HG02623 (cell line): ENCODE measurements at regions not wholly inside any gene's neighbourhood (a gene's known extent, or its start where the extent isn't known, plus 50 kb on each side); places are given as distances from the start of the nearest gene placed in this dataset.
"Not testable (repeated sequence)": the region's sequence is repeated elsewhere in the genome, so short reads cannot be mapped to it uniquely, and the experiment has no call there.

Experiments
- ATAC-seq: cut with Tn5 transposase; IDR thresholded peaks from one replicate; pipeline ENCODE4 v1.9.1; 2021; ENCODE audit warnings: moderate library complexity; ENCODE audit not compliant: unreplicated experiment

DNA sequence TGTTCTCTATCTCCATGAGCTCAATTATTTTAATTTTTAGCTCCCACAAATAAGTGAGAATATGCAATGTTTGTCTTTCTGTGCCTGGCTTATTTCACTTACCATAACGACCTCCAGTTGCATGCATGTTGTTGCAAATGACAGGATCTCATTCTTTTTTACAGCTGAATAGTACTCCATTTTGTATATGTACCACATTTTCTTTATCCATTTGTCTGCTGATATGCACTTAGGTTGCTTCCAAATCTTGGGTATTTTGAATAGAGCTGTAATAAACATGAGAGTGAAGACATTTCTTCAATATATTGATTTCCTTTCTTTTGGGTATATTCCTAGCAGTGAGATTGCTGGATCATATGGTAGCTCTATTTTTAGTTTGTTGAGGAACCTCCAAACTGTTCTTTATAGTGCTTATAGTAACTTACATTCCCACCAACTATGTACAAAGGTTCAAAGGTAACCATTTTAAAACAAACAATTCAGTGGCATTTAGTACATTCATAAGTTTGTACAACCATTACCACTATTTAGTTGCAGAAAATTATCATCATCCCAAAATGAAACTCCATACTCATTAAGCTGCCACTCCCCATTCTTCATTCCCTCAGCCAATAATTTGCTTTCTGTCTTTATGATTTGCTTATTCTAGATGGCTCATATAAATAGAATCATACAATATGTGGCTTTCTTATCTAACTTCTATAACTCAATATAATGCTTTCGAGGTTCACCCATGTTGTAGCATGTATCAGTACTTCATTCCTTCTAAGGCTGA lies 255.9 kb upstream of the NFIA start:
- ATAC-seq, result no peak

GRCh38 chr1:60825593-60825992 lies 256.8 kb upstream of the NFIA start:
- ATAC-seq, result no peak

- ATAC-seq, result no peak
Observed at GRCh38 chr1:60823151-60823550, 259.2 kb upstream of the NFIA start.

GRCh38 chr1:60822252-60822651 lies 260.1 kb upstream of the NFIA start:
- no peak for ATAC-seq

- ATAC-seq, result no peak
Observed at GRCh38 chr1:60821156-60821555, 261.2 kb upstream of the NFIA start.

DNA sequence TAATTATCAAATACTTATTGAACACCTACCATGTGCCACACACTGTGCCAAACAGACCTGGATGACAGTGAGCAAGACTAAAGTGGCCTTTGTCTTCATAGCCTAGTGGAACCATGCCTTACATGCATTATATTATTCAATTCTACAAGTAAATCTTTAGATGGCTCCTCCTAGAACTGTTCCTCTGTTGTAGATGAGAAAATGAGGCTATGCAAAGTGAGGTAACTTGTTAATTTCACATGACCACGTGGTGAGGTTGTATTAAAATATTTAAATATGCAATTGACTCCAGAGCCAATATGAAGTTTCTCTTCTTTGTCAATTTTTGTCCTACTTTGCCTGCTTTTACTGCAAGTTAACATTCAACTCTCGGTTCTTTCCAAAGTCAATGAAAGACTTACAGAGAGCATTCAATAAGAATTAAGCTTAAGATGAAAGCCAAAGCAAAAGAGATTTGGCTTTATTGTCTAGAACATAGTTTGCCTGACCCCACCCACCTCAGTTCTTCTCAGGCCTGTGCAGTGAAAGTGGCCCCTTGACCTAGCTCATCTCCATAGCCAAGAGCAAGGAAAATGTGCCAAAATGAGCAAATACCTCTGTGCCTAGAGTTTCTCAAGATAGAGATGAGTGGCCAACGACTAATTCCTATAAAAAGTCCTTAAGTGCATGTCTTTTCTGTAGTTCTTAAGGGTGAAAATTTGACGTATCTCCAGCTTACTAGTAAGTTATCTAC lies 263.2 kb upstream of the NFIA start:
- no peak for ATAC-seq

- no peak for ATAC-seq
Observed at GRCh38 chr1:60813071-60813470, 269.3 kb upstream of the NFIA start.

DNA sequence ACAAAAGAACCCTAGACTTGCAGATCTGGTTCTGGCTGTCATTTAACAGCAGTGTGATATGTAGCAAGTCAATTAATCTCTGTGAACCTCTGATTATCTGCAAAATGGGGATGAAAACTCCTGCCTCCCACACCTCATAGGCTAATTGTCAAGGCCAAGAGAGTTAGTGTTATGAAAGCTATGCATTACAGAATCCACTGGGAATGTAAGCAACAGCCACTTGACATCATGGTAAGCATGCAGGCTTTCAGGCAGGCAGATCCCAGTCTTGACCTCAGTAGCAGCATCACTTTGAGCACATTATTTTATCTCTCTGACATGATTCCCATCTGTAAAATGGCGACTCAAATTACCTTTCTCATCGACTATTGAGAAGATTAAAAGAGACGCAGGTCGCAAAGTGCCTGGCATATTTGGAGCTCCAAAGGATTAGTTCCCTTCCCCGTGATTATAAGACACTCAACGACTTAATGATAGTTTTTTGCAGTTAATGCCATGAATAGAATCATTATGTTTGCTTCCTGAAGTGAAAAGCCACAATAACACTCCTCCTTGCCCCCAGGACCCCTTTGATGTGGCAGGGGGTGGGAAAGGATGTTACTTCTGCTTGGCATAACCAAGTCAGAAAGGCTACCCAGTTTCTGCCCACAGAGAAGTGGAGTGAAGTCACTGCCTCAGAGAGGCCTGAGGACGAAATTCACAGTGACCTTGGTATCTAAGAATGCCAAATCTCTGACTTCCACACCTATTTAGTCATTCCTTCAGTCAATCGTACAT lies 273.0 kb upstream of the NFIA start:
- no peak for ATAC-seq

DNA sequence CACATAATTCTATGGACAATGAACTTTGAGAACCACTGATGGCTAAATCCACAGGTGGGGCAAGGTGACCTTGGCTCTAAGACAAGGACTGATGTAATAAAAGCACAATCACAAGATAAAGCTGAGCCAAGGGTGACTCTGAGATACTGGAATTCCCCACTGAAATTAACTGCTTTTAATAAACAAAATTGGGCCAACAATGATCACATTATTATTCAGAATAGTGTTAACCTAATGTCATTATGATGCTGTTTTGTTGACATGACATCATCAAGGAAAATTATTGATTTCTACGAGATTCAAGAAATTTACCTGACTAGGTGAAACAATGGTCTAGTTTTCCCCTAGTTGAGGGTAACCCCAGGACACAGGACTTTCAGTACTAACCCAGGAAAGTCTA lies 273.7 kb upstream of the NFIA start:
- ATAC-seq, result no peak

DNA sequence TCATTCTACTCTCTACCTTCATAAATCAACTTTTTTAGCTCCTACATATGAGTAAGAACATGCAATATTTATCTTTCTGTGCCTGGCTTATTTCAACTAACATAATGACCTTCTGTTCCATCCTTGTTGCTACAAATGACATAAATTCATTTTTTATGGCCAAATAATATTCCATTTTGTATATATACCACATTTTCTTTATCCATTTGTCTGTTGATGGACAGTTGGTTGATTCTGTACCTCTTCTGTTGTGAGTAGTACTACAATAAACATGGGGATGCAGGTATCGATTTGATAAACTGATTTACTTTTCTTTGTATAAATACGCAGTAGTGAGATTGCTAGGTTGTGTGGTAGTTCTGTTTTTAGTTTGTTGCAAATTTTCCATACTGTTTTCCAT lies 279.5 kb upstream of the NFIA start:
- no peak for ATAC-seq

- ATAC-seq, result no peak
Observed at GRCh38 chr1:60797351-60797750, 285.0 kb upstream of the NFIA start.

GRCh38 chr1:60791226-60791625 lies 291.1 kb upstream of the NFIA start:
- ATAC-seq, result no peak

DNA sequence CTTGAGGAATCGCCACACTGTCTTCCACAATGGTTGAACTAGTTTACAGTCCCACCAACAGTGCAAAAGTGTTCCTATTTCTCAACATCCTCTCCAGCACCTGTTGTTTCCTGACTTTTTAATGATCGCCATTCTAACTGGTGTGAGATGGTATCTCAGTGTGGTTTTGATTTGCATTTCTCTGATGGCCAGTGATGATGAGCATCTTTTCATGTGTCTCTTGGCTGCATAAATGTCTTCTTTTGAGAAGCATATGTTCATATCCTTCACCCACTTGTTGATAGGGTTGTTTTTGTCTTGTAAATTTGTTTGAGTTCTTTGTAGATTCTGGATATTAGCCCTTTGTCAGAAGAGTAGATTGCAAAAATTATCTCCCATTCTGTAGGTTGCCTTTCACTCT lies 309.3 kb upstream of the NFIA start:
- ATAC-seq, result not testable (repeated sequence)

GRCh38 chr1:60769082-60769481 lies 313.3 kb upstream of the NFIA start:
- no peak for ATAC-seq

- peak; percentile 43 for ATAC-seq
Observed at GRCh38 chr1:60765204-60765603, 317.2 kb upstream of the NFIA start.

DNA sequence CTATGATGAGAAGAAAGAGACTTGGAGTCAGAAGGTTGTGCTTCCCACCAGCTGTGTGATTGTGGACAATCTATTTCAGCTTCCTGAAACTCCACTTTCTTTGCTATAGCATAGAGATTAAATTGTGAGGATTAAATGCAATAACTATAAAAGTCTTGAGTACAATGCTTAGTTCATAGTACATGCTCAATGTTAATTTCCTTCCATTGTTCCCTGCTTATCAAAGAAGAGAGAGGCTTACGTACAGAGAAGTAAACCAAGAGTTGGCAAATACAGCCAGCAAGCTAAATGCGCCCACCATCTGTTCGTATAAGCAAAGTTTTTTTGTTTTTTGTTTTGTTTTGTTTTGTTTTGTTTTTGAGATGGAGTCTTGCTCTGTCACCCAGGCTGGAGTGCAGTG lies 317.9 kb upstream of the NFIA start:
- no peak for ATAC-seq

DNA sequence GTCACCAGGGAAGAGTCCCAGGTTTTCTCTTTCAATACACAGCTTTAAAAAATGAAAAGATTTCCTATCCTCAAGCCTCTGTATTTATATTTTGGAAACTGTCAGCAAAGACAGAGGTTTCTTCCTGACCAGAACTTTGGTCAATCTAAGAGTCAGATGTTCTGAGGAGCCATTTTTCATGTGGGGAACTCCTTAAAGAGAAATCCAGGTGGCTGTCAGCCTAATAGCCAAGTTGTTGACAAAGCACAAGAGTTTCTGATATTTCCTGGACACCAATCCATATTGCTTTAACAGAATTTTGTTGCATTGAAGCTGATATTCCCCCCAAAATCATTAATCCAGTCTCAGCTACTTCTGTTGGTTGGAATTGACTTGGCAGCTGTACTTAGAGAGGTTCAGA lies 318.6 kb upstream of the NFIA start:
- no peak for ATAC-seq

- ATAC-seq, result no peak
Observed at GRCh38 chr1:60762911-60763310, 319.4 kb upstream of the NFIA start.

GRCh38 chr1:60762176-60762575 lies 320.2 kb upstream of the NFIA start:
- no peak for ATAC-seq

GRCh38 chr1:60759291-60759690 lies 323.1 kb upstream of the NFIA start:
- no peak for ATAC-seq

DNA sequence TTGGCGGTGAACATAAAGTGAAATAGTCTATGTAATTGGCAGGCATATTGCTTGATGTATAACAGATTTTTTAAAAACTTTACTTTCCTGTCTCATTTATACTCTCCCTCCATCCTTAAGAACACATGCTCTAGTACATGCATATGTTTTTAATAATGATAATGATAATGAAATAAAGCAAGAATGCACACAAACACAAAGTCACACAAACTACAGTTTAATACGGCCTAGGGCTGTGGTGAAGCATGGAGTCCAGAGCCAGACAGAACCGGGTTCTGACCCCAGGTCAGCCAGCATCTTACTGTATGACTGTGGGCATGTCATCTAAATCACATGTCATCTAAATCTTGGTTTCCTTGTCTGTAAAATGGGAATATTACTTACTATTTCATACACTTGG lies 324.9 kb upstream of the NFIA start:
- no peak for ATAC-seq
